H9 (cell line): ENCODE measurements at regions not wholly inside any gene's neighbourhood (a gene's known extent, or its start where the extent isn't known, plus 50 kb on each side); places are given as distances from the start of the nearest gene placed in this dataset.

Experiments
- DNase-seq: peaks from one replicate; pipeline ENCODE4 v3.0.0-alpha.2; 2017
- H2AFZ ChIP-seq: one replicate; pipeline ENCODE4 v1.6.1; 2013; ENCODE audit warnings: mild to moderate bottlenecking, low read length, control low read depth, moderate library complexity
- H2AK5ac ChIP-seq: 2 replicates; pipeline ENCODE4 v1.6.1; 2013; ENCODE audit warnings: low read length, control low read depth, mixed read lengths; ENCODE audit not compliant: insufficient read length
- H2BK120ac ChIP-seq: one replicate; pipeline ENCODE4 v1.6.1; 2013; ENCODE audit warnings: low read depth, mild to moderate bottlenecking, low read length, control low read depth, inconsistent platforms; ENCODE audit not compliant: poor library complexity, severe bottlenecking
- H2BK12ac ChIP-seq: 2 replicates; pipeline ENCODE4 v1.6.1; 2013; ENCODE audit warnings: low read length, control low read depth, mixed read lengths, low read depth; ENCODE audit not compliant: insufficient read length
- H2BK15ac ChIP-seq: 2 replicates; pipeline ENCODE4 v1.6.1; 2013; ENCODE audit warnings: low read depth, low read length, control low read depth
- H2BK20ac ChIP-seq: one replicate; pipeline ENCODE4 v1.6.1; 2013; ENCODE audit warnings: low read depth, mild to moderate bottlenecking, low read length, control low read depth, inconsistent platforms; ENCODE audit not compliant: poor library complexity, severe bottlenecking
- H2BK5ac ChIP-seq: 2 replicates; pipeline ENCODE4 v1.6.1; 2013; ENCODE audit warnings: low read length, control low read depth, mixed read lengths; ENCODE audit not compliant: insufficient read length
- H3K14ac ChIP-seq: 2 replicates; pipeline ENCODE4 v1.6.1; 2013; ENCODE audit warnings: low read length, control low read depth; ENCODE audit not compliant: insufficient read depth
- H3K18ac ChIP-seq: 2 replicates; pipeline ENCODE4 v1.6.1; 2013; ENCODE audit warnings: low read depth, mild to moderate bottlenecking, mixed read lengths, low read length, control low read depth; ENCODE audit not compliant: insufficient read length
- H3K23ac ChIP-seq: 2 replicates; pipeline ENCODE4 v1.6.1; 2013; ENCODE audit warnings: low read length, control low read depth, mixed read lengths, low read depth; ENCODE audit not compliant: insufficient read length
- H3K23me2 ChIP-seq: 2 replicates; pipeline ENCODE4 v1.6.1; 2013; ENCODE audit warnings: low read depth, mild to moderate bottlenecking, mixed read lengths, low read length, control low read depth; ENCODE audit not compliant: insufficient read length, poor library complexity, severe bottlenecking
- H3K27ac ChIP-seq: 2 replicates; pipeline ENCODE4 v1.5.1; 2013; ENCODE audit warnings: low read length, control low read depth, mixed read lengths, low read depth; ENCODE audit not compliant: insufficient read length
- H3K27me3 ChIP-seq: 2 replicates; pipeline ENCODE4 v1.6.1; 2013; ENCODE audit warnings: low read length, control low read depth, inconsistent platforms; ENCODE audit not compliant: insufficient read depth
- H3K4ac ChIP-seq: 2 replicates; pipeline ENCODE4 v1.6.1; 2013; ENCODE audit warnings: low read depth, mild to moderate bottlenecking, control low read depth, inconsistent platforms, low read length, moderate library complexity
- H3K4me1 ChIP-seq: 2 replicates; pipeline ENCODE4 v1.6.1; 2013; ENCODE audit warnings: low read length, control low read depth, inconsistent platforms; ENCODE audit not compliant: insufficient read depth
- H3K4me2 ChIP-seq: 2 replicates; pipeline ENCODE4 v1.6.1; 2013; ENCODE audit warnings: low read length, control low read depth, mixed read lengths; ENCODE audit not compliant: insufficient read length, insufficient read depth
- H3K56ac ChIP-seq: 2 replicates; pipeline ENCODE4 v1.6.1; 2013; ENCODE audit warnings: low read depth, mild to moderate bottlenecking, mixed read lengths, low read length, control low read depth; ENCODE audit not compliant: insufficient read length
- H3K79me1 ChIP-seq: 2 replicates; pipeline ENCODE4 v1.6.1; 2013; ENCODE audit warnings: low read depth, mild to moderate bottlenecking, moderate library complexity, low read length, control low read depth, inconsistent platforms; ENCODE audit not compliant: insufficient read depth, poor library complexity, severe bottlenecking
- H3K79me2 ChIP-seq: 2 replicates; pipeline ENCODE4 v1.6.1; 2013; ENCODE audit warnings: low read length, control low read depth, inconsistent platforms; ENCODE audit not compliant: insufficient read depth
- H3K9ac ChIP-seq: 2 replicates; pipeline ENCODE4 v1.6.1; 2013; ENCODE audit warnings: low read length, control low read depth, mixed read lengths; ENCODE audit not compliant: insufficient read length; ENCODE audit errors: extremely low read depth
- H3K9me3 ChIP-seq: one replicate; pipeline ENCODE4 v1.6.1; 2013; ENCODE audit warnings: low read depth, low read length, inconsistent platforms; ENCODE audit not compliant: control insufficient read depth
- H3T11ph ChIP-seq: one replicate; pipeline ENCODE4 v1.6.1; 2013; ENCODE audit warnings: mild to moderate bottlenecking, low read length, control low read depth, inconsistent platforms
- H4K20me1 ChIP-seq: one replicate; pipeline ENCODE4 v1.6.1; 2013; ENCODE audit not compliant: control insufficient read depth, insufficient read length, insufficient read depth
- H4K5ac ChIP-seq: 2 replicates; pipeline ENCODE4 v1.6.1; 2013; ENCODE audit warnings: low read depth, mild to moderate bottlenecking, mixed read lengths, low read length, control low read depth; ENCODE audit not compliant: insufficient read length
- H4K8ac ChIP-seq: replicated peaks from 2 replicates; pipeline ENCODE4 v1.6.1; 2013; ENCODE audit warnings: low read length, control low read depth, mixed read lengths, low read depth; ENCODE audit not compliant: insufficient read length
- H4K91ac ChIP-seq: 2 replicates; pipeline ENCODE4 v1.6.1; 2013; ENCODE audit warnings: low read depth, mild to moderate bottlenecking, moderate library complexity, mixed read lengths, low read length, control low read depth; ENCODE audit not compliant: insufficient read length
- H3K27ac Mint-ChIP-seq, 3 experiments: 2 replicates in 2 of 3; 3 replicates in 1 of 3; pipeline ENCODE4 v1.8.0; 2020 to 2021; ENCODE audit warnings: mixed read lengths in 3 of 3, mild to moderate bottlenecking in 1 of 3, moderate library complexity in 1 of 3
- H3K27me3 Mint-ChIP-seq: 2 replicates; pipeline ENCODE4 v1.8.0; 2021; ENCODE audit warnings: low read depth, mild to moderate bottlenecking, moderate library complexity, mixed read lengths
- H3K36me3 Mint-ChIP-seq, 3 experiments: 2 replicates in 2 of 3; 3 replicates in 1 of 3; pipeline ENCODE4 v1.8.0; 2020 to 2021; ENCODE audit warnings: low read depth in 3 of 3, mixed read lengths in 3 of 3; ENCODE audit not compliant: insufficient read depth in 1 of 3
- H3K4me1 Mint-ChIP-seq, 2 experiments: 2 replicates each; pipeline ENCODE4 v1.8.0; 2020; ENCODE audit warnings: mixed read lengths in 2 of 2
- H3K4me3 Mint-ChIP-seq, 2 experiments: 2 replicates in 1 of 2; 3 replicates in 1 of 2; pipeline ENCODE4 v1.8.0; 2020 to 2021; ENCODE audit warnings: mild to moderate bottlenecking in 2 of 2, mixed read lengths in 2 of 2, moderate library complexity in 1 of 2
- H3K9me3 Mint-ChIP-seq, 2 experiments: 2 replicates in 1 of 2; 3 replicates in 1 of 2; pipeline ENCODE4 v1.8.0; 2020; ENCODE audit warnings: mild to moderate bottlenecking in 2 of 2, mixed read lengths in 2 of 2, moderate library complexity in 1 of 2
- CTCF ChIP-seq: fragments of 200-600 bp; sonication (generic); conservative IDR thresholded peaks from 3 replicates; pipeline ENCODE4 v1.8.0; 2021; ENCODE audit warnings: antibody characterized with exemption, mild to moderate bottlenecking
- WGBS: extraction: QIAGEN DNeasy Blood & Tissue Kit; methylation state at CpG from one replicate; pipeline ENCODE4 v1.1.7; 2013; ENCODE audit warnings: missing lambda C conversion rate, low lambda C conversion rate, mixed read lengths; ENCODE audit not compliant: insufficient read length; ENCODE audit errors: extremely low coverage; 5-methylcytosine and 5-hydroxymethylcytosine counted together

- Histone ChIP-seq H3K79me1 (no peaks in the 10 kb centered on the region), H3K18ac (no peak overlapping the region), H3K56ac (no peak overlapping the region), H3T11ph (no peak overlapping the region), H4K5ac (no peak overlapping the region), H2BK120ac (no peak overlapping the region), H3K27me3 (no peaks in the 10 kb centered on the region), H2BK5ac (no peak overlapping the region), H2BK15ac (no peak overlapping the region), H2AK5ac (no peak overlapping the region), H4K20me1 (no peaks in the 10 kb centered on the region), H2BK12ac (no peak overlapping the region), H3K14ac (no peak overlapping the region), H3K79me2 (no peaks in the 10 kb centered on the region), H3K23me2 (no peaks in the 10 kb centered on the region), H3K4ac (no peak overlapping the region), H3K27ac (no peak overlapping the region), H3K4me1 (no peaks in the 10 kb centered on the region), H2BK20ac (no peak overlapping the region), H3K9ac (no peak overlapping the region), H3K9me3 (no peaks in the 10 kb centered on the region), H3K4me2 (no peak overlapping the region), H2AFZ (no peak overlapping the region), H4K8ac (no peak overlapping the region), H3K23ac (no peak overlapping the region), H4K91ac (no peak overlapping the region)
- Mint-ChIP-seq H3K36me3 (no peaks in the 10 kb centered on the region), H3K9me3 (no peaks in the 10 kb centered on the region; a peak in 1 of 5 replicates), H3K4me1 (peaks cover 0 to 3% of the 10 kb centered on the region in 2 experiments; a peak in 2 of 4 replicates), H3K4me3 (no peak overlapping the region), H3K27me3 (no peaks in the 10 kb centered on the region; the same call in 1 of the 2 replicates), H3K27ac (no peak overlapping the region)
- WGBS: no CpG with 5 or more reads among the region's 1 CpG
- DNase-seq: no peak
- TF ChIP-seq CTCF: no peak
Measured at GRCh38 chr5:165836046-165836445, 2330.6 kb downstream of the MAT2B start.
